GM19452 (cell line): ENCODE measurements at regions not wholly inside any gene's neighbourhood (a gene's known extent, or its start where the extent isn't known, plus 50 kb on each side); places are given as distances from the start of the nearest gene placed in this dataset.

Source experiments
- ATAC-seq: cut with Tn5 transposase; IDR thresholded peaks from one replicate; pipeline ENCODE4 v1.9.1; 2021; ENCODE audit not compliant: unreplicated experiment

DNA sequence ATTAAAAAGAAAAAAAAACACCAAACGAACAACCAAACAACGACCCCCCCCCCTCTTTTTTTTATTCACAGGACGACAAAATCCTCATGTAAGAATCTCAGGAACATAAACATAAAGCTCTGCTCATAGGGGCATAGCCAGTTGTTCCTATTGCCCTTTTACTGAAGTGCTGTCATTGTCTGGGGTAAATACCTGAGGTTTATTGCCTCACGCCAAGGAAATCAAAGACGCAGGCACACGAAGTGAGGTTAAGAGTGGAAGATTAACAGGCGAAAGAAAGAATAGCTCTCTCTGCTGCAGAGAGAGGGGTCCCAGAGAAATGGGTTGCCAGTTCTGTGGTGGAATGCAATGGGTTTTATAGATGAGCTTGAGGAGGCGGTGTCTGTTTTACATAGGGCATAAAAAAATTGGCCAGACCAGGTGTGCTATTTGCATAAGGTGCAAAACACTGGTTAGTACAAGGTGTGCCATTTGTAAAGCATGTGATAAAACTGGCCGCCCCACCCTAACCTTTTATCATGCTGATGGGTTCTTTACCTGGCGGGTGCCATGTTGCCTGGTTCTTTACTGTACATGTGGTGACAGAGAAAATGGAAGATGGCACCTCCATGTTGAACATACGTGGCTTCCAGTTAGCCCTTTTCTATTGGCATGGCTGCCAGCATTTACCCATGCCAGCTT, 257.6 kb upstream of the ZPLD1 start:
- no peak for ATAC-seq

DNA sequence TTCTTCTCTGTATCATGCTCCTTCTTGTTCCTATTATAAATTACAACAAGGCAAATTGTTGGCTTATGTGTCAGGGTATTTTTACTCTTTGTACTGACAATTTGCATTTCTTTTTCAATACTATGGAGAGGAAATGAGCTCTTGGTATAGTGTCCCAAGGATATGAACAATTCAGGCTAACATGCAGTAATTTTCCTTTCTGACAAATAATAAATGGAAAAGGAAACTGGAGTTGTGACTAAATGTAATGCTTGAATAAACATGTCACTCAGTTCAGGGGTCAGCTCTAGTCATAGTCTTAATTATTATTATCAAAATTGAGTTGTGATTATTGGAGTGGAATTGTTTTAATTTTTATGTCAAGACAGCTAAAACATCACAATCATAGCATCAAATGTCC, 256.0 kb upstream of the ZPLD1 start:
- no peak for ATAC-seq

DNA sequence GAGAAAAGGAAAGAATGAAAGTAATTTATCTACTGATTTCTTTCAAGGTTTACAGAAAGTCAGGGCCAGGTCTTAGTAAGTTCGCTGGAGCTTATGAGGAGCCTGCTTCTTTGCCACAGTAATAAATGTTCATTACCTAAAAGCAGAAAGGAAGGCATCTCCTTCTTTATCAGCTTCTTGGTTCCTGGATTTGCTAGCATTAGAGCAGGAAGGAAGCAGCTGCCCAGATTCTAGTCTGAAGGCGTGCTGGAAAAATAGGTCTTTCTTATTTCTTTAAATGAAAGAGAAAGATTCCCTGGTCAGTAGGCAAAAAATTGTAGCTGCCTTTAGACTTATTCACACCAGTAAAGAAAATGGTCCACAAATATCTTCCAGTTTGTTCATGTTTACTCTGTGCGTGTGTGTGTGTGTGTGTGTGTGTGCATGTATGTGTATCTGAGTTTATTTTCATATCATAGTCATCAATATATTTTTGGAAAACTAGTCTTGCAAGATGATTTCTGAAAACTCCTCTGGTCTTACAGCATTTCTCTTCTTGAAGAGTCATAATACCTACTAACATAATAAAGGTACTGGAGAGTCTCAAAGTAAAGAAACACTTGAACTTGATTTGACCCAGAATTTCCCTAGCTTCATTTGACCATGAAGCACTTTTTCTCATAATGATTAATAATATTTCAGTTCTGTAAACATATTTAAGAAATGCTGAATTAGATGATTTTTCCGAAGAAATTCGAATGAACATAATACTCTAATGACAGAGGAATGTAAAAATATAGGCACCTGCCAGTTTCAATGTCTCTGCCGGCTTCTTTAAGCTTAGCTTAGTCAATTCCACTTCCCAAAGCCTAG, 255.3 kb upstream of the ZPLD1 start:
- peak; percentile 57 for ATAC-seq

DNA sequence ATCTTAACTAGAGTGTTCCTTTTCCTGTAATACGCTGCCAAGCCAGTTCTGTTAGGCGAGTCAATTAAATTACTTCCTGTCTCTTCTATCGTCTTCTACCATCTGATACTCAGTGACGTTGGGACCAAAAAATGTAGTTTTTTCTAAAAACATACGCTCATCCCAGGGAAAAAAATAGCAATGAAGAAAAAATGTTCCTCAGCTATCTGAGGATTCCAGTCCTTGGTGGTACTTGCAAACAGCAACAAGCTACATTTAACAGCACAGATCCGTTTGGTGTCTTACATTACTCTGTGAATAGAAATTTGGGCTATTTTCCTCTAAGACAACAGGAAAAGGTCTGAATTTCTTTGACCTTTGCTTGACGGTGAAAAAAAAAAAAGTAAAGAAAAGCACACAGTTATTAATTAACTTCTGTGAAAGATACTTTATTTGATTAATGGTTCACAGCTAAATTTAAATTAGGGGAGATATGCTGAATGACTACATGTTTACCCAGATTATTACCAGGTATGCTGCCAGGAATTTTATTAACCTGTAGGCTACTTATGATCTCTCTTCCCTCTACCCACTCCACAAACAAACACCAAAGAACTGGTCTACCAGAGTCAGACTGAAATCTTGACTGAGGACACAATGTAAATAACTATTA, 254.4 kb upstream of the ZPLD1 start:
- ATAC-seq, result peak; percentile 51

DNA sequence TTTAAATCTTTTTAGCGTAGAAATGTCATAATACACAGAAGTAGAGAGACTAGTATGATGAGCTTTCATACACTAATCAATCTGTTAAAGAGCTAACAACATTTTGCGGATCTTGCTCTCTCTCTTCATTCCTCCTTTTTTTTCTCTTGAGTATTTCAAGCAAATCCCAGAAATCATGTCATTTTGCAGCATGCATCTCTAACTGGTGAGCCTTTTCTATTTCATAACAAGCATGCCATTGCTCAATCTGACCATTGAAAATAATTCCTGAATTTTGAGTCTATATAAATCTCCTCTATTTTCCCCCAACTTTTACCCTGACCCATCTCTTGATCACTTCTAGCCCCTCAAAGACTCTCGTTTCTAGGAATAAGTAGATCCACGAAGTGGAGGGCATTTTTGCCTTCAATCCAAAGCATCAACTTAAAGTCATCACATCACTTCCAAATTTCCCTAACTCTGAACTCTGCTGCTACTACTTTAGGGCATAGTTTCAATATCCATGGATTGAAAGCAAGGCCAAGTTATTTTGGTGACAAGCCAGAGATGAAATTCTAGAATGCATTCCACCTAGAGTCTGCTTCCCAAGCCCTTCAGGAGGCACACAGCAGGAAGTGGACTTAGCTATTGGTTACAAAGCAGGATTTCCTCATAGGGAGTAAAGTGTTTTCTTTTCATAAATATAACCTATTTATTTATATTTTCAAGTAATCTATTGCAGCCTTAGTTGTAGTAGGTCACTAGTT, 253.5 kb upstream of the ZPLD1 start:
- ATAC-seq, result no peak

DNA sequence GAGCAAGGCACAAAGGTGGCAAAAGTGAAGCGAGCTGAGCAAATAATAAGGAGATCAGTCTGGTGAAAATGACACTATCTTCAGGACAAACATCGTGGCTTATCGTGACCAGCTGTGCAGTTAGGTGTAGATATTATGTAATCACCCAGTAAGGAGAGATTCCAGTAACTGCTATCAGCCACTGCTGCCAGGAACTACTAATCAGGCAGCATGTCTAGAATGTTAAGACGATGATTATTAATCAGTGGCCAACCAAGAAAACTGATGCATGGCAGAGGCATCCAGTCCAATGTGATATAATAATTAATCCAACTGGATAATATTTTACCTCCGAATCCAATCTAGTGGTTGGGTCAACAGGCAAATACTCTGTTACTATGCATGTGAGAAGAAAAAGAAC, 252.7 kb upstream of the ZPLD1 start:
- ATAC-seq, result no peak

DNA sequence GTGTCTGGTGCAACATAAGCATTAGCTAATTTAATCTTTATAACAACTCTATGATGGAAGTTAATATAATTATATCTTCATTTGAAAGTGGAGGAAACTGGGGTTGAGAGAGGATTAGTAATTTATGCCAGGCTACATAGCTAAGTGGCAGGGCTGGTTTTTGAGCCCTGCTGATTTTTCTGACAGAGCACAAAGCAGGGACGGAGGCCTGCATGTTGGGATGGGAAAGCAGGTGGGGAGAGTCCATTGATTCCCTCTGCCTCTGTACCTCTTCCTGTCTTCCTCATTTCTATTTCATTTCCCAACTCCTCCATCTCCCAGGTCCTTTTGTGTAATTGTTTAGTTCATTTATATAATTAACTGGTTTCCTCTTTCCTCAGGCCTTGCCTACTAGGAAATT, 251.6 kb upstream of the ZPLD1 start:
- no peak for ATAC-seq

DNA sequence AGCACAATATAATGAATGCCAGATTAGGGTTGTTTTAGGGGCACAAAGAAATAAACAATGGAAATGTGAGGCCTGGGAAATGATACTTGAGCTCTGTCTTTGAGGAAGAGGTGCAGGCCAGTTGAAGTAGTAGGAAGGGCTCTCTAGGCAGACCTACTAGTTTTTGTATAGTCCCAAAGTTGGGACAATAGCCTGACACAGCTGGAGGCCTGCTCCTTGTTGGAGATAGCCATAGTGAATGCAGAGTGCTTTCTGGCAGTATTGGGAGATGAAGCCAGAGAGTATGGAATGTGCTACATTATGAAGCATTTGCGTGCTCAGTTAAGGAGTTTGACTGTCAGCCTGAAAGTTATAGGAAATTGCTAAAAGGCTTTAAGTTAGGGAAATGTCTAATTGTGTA, 251.2 kb upstream of the ZPLD1 start:
- ATAC-seq, result no peak

DNA sequence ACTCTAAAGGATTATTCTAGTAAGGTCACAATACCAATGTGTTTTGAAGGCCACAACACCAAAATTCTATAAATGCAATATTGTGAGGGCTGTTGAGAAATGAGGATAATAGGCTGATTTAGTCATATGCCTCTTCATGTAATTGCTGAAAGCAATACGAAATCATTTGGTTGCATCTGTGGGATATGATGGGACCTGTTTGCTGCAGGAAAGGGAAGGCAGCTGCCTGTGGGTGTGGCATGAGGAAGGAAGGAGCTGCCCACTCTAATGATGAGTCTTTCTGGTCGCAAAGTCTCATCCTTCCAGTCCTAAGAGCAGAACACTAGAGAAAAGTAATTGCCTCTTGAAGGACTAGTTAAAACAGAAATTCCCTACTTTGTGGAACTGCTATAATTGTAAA, 245.3 kb upstream of the ZPLD1 start:
- ATAC-seq, result no peak

DNA sequence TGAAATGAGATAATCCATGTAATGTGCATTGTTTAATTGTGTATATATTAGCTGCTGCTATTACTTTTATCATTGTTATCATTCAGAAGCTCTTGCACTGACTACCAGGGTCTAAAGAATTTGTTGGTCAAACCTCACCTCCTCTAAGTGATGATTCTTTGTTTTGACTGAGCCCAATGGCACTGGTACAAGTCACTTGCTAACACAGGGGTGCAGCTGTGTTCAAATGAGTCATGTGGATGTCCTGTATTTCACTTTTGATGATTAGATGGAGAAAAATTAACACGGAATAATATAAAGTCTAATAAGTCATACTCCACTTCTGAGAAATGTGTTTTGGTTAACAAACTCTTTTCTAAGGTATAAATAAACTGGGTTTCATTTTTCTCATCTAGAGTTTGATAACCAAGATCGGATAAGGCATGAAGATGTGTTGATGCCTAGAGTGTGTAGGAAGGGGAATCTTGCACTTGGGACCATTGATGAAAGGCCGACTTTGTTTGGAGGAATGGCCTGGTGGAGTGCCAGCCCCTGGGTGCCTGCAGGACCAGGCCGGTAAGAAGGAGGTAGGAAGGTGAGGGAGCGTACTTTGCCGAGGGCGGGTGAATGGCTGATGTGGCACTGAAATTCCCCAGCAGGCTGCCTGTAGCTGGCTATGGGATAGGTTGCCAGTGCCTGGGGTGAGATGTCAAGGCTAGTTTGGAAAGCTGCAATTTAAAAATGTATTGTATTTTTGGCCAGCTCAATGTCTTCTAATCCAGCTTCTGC, 244.7 kb upstream of the ZPLD1 start:
- no peak for ATAC-seq

DNA sequence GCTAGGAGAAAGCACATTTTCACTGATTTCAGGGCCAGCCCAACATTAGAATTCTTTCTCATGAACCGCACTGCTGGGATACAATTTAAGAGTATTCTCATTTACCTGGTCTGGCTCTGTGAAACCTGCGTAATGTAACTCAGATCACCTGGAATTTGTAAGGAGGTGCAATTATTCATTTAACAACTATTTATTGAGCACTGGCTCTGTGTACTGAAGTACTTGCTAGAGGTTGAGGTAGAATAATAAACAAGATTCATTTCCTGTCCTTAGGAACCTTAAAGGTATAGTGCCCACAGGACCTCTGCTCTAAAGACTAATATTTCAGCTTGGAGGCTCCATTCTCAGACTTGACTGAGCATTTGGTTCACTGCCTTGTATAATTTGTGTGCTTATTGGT, 242.2 kb upstream of the ZPLD1 start:
- no peak for ATAC-seq

DNA sequence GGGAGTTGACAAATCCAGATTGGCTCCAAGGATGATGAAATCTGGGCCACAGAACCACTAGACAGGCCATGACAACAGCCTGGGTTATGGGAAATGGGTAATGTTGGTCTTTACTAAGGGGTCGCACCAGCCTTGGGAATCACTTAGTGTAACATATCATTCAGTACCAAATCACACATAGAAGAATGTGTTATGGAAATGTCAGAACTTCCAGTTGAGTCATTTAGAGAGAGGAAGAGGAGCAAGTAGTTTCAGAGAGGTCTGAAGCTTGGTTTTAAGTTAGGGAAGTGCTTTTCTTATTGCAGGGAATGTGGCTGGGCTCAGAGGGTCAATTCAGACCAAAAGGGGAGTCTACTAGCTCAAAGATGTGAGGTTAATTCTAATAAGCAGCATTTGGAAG, 241.6 kb upstream of the ZPLD1 start:
- ATAC-seq, result no peak

DNA sequence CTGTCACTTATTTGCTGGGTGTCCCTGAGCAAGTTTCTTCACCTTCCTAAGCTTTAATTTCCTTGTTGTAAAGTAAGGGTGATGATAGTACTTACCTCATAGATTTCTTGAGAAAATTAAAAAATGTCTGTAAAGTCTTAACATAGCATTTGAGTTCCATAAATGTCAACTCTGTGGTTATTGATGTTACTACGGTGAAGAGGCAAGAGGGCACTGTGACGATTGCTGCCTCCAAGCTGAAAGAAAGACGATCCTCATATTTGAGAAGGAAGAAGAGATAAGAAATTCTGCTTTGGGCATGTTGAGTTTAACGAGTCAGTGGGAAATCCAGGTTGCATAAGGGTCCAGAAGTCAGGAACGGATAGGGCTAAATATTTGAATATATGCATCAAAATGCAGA, 240.8 kb upstream of the ZPLD1 start:
- ATAC-seq, result no peak

DNA sequence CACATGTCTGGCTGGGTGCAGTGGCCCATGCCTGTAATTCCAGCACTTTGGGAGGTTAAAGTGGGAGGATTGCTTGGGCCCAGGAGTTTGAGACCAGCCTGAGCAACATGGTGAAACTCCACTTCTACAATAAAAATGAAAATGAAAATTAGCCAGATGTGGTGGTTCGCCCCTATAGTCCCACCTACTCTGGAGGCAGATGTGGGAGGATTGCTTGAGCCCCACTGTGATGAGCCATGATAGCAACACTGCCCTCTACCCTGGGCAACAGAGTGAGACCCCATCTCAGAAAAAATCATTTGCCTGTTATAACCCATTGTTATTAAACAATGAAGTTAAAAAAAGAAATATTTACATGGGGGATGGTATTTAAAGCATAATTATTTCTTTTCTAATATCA, 240.1 kb upstream of the ZPLD1 start:
- no peak for ATAC-seq

DNA sequence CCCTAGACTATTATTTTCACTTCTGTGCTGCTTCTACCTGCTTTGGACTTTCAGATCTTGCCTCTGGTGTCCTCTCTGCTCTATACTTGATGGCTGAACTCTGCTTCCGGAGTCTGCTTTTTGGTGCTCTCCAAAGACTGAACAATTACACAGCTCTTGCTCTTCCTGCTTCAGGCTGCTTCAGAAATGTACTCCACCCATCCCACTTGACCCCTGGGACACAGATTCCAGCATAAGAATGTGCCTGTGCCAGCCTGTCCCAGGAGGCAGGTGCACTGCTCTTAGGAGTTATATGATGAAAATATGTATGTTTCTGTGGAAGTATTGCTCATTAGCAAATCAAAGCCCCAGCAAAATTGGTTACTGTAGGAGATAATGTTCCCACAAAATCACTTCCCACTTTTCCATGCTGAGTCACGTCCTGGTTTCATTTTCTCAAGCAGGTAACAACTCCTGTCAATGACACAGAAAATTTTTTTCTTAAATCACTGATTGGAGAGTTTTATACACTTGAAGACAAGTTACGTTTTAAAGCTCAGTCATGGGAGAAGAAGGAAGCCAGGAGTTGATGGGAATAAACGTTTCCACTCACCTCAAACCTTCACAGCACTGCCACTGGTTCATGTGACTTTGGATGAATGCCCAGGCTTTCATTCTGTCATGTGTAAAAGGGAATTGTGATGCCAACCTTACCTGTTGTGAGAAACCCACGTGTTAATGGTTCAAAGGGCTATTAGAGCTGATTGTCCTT, 239.4 kb upstream of the ZPLD1 start:
- ATAC-seq, result no peak

DNA sequence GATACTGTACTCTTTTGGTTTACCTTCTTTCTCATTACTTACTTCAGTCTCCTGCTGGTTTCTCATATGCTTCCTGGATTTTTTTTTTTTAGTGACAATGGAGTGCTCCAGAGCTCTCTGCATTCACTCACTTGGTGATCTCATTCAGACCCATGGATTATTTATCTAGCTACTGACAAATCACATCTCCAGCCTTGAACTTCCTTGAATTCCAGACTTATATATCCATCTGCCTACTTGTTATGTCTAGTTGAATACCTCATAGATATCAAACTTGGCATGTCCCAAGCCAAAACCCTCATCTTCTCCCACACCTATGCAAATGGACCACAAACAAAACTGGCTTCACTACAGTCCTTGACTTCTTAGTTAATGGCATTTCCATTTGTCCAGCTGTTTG, 234.7 kb upstream of the ZPLD1 start:
- ATAC-seq, result no peak

DNA sequence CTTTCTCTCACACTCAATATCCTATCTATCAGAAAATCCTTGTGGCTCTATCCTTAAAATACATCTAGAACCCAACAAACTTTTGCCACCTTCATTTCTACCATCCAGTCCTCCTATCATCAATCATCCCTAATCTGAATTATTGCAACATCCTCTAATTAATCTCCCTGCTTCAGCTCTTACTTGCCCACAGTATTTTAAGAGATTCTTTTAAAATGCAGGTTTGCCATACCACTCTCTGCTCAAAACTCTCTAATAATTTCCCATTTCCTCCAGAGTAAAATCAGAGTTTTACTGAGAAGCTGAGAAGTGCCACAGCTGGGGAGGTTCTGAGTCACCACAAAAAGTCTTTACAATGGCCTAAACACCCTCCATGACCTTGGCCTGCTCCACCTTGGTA, 234.3 kb upstream of the ZPLD1 start:
- no peak for ATAC-seq

DNA sequence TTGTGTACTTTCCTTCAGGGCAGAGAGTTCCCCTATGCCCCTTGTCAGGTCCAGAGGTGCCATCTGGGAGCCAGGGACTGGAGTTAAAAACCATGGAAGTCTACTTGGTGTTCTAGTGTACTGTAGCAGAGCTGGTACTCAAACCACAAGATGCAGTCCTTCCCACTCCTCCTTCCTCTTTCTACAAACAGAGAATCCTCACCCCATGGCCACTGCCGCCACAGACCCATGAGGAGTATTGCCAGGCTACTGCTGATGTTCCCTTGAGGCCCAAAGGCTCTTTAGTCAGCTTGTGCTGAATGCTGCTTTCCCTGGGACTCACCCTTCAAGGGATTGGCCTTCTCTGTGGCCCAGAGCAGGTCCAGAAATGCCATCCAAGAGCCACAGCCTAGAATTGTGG, 229.2 kb upstream of the ZPLD1 start:
- no peak for ATAC-seq

DNA sequence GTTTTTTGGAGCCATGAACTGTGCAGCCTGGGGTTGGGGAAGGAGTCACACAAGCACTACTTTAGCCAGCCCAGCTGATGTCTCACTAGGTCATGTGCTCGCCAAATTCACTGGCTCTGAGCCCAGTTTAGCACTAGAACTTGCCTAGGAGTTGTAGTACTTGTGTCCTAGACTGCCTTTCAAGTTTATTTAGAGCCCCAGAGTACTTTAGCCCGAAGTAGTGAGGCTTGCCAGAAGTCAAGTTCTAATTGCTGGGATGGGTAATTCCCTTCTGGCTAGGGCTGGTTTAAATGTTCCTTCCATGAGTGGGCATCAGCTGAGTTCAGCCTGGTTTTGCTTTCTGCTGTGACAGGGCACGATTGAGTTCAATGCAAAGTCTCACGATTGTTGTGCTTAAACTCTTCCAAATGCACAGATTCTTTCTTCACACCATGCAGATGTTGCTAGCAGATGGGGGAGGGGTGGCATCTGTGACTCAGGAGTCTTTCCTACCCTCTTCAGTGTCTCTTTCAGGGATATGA, 228.2 kb upstream of the ZPLD1 start:
- no peak for ATAC-seq

DNA sequence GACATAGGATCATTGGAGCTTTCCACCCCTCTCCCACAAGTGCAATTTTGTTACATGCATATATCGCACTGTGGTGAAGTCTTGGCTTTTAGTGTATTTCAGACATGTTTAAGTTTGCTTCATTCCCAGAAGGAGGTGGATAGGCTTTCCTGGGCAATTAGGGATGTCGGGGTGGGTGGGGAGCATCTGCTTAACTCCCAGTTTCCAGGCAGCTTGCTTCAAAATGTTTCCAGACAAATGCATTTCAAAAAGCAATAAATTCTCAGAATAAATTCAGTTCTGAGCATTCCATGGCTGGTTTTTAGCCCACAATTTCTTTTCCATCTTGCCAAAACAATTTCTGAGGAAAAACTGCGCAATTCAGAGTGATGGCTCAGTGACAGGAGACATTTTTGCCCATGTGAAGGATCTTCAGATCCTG, 227.7 kb upstream of the ZPLD1 start:
- ATAC-seq, result no peak
